ENCODE measurements at regions not wholly inside any gene's neighbourhood (a gene's known extent, or its start where the extent isn't known, plus 50 kb on each side); places are given as distances from the start of the nearest gene placed in this dataset.

DNA sequence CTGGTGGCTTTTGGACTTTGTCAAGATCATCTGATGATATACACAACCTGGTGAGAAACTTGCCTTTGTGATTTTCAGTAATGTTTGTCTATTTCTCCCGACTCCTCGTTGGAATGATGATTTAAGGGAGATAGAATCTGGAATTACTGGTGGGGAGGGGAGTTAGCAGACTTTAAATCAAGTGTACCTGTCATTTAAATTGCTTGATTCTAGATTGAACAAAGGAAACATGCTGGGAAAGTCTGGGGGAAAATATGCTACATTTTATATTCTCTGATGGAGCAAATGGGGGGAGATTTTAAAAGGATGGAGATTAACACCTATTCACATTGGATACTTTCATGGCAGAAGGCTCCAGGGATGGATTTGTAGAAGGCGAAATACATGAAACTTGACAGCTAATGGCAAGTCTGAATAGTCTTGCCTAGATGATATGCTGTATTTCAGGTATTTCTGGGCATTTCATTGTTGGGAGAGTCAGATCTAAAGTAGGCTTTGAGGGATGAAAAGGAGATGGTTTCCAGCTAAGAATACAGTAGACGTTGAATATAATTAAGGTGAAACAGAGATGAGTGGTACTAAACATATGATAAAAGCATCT, 189.1 kb upstream of the PDZRN3 start:
- Histone ChIP-seq H3K36me3 (ENCODE audit: insufficient read depth in 1 of 2, low read depth in 1 of 2) (no peaks in the 10 kb centered on the region), H3K27me3 (ENCODE audit: insufficient read depth in 3 of 3, low read length in 2 of 3) (no peaks in the 10 kb centered on the region), H3K4me3 (no peak overlapping the region), H3K27ac (no peak overlapping the region), H3K9me3 (no peaks in the 10 kb centered on the region), H3K4me1 (no peaks in the 10 kb centered on the region)
- no peak for ATAC-seq
- intact Hi-C loops (cut with DNase I), result no loop called here
- 76 to 83% (median 81%) methylated on average over 4 of the region's 4 CpGs for whole genome bisulfite sequencing, 3 donors
- TF ChIP-seq, protein P1, sequence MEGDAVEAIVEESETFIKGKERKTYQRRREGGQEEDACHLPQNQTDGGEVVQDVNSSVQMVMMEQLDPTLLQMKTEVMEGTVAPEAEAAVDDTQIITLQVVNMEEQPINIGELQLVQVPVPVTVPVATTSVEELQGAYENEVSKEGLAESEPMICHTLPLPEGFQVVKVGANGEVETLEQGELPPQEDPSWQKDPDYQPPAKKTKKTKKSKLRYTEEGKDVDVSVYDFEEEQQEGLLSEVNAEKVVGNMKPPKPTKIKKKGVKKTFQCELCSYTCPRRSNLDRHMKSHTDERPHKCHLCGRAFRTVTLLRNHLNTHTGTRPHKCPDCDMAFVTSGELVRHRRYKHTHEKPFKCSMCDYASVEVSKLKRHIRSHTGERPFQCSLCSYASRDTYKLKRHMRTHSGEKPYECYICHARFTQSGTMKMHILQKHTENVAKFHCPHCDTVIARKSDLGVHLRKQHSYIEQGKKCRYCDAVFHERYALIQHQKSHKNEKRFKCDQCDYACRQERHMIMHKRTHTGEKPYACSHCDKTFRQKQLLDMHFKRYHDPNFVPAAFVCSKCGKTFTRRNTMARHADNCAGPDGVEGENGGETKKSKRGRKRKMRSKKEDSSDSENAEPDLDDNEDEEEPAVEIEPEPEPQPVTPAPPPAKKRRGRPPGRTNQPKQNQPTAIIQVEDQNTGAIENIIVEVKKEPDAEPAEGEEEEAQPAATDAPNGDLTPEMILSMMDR (IDR thresholded peaks at IDR 0.05), result no peak
- no peak for DNase-seq

DNA sequence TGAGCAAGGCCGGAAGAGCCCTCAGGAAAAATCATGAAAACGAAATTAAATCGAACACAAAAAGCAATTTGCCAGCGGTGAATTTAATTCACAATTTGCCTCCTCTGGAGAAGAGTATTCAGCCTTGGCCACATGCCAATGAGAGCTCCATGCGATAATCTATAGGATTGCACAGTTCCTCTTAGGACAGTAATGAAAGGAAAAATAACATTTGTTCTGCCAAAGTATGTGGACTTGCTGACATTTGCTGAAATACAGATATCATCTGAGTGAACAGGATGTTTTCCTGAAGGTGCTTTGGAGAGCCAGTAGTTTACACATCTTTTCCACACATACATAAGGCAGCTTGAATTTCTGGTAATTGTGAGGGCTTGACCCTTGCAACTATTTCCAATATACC, 188.6 kb upstream of the PDZRN3 start:
- Histone ChIP-seq H3K9me3 (no peaks in the 10 kb centered on the region), H3K27me3 (ENCODE audit: insufficient read depth in 3 of 3, low read length in 2 of 3) (no peaks in the 10 kb centered on the region), H3K27ac (no peak overlapping the region), H3K4me1 (no peaks in the 10 kb centered on the region), H3K4me3 (no peak overlapping the region), H3K36me3 (ENCODE audit: insufficient read depth in 1 of 2, low read depth in 1 of 2) (no peaks in the 10 kb centered on the region)
- ATAC-seq, result no peak
- TF ChIP-seq, protein P1 (IDR thresholded peaks at IDR 0.05), result no peak
- intact Hi-C loops (cut with DNase I), result no loop called here
- DNase-seq, result no peak
- WGBS, 3 donors, result 34 to 53% (median 36%) methylated on average over 5 of the region's 5 CpGs

DNA sequence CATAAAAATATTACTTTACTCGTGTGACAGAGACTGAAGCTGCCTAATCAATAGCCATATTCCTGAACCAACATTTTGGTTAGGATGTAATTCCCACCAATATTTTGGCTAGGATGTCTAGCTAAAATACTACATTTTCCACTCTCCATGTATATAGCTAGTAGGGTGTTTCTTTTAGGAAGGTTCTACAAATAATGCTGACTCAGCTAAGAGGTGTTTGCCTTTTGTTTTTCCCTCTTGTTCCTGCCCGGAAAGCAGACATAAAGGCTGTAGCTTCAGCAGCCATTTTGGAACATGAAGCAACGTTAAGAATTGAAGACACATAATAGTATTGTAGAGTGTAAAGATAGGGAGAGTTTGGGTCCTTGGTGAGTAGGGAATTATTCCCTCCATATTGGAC, 187.3 kb upstream of the PDZRN3 start:
- no peaks in the 10 kb centered on the region for H3K4me1 ChIP-seq
- WGBS, 3 donors, result 78 to 93% (median 90%) methylated on average over 3 of the region's 3 CpGs
- H3K27ac ChIP-seq, result no peak overlapping the region
- H3K27me3 ChIP-seq (ENCODE audit: insufficient read depth in 3 of 3, low read length in 2 of 3), result no peaks in the 10 kb centered on the region
- H3K4me3 ChIP-seq, result no peak overlapping the region
- H3K9me3 ChIP-seq, result no peaks in the 10 kb centered on the region
- ATAC-seq (no peak), DNase-seq (no peak)
- H3K36me3 ChIP-seq (ENCODE audit: insufficient read depth in 1 of 2, low read depth in 1 of 2), result no peaks in the 10 kb centered on the region
- intact Hi-C loops (cut with DNase I), result no loop called here
- TF ChIP-seq, protein P1 (IDR thresholded peaks at IDR 0.05), result no peak

DNA sequence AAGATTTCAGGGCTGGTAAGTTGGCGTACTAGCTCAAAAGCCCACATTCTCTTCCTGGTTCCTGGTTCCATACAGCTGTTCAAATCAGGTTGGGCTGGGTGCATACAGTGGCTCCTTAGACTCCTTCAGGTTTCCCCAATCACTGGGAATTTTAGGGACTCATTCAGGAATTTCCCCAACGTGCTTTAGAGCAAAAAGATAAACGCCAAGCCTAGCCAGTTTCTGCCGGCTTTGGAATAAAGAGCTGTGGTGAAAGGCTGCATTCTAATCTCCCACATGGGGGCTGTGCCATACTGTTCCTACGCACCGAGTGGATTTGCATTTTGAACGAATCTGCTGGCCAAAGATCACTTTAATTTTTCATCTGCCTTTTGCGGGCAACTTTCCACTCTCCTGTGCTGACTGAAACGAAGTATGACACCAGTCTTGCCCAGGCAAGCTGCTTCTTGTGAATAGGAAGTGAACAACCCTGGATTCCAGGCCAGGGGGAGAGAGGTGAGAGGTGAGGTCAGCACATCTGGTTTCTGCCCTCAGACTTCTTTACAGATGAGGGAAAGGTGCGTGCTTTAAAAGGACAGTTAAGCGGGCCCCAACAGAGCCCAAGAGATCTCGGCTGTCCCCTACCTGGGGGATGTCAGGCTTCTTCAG, 184.2 kb upstream of the PDZRN3 start:
- DNase-seq (no peak), ATAC-seq (no peak)
- Histone ChIP-seq H3K4me1 (peaks cover 9% of the 10 kb centered on the region), H3K4me3 (no peak overlapping the region), H3K27me3 (ENCODE audit: insufficient read depth in 3 of 3, low read length in 2 of 3) (no peaks in the 10 kb centered on the region), H3K27ac (no peak overlapping the region), H3K9me3 (no peaks in the 10 kb centered on the region), H3K36me3 (ENCODE audit: insufficient read depth in 1 of 2, low read depth in 1 of 2) (no peaks in the 10 kb centered on the region)
- 73 to 79% (median 73%) methylated on average over 12 of the region's 12 CpGs for WGBS, 3 donors
- TF ChIP-seq, protein P1 (IDR thresholded peaks at IDR 0.05), result no peak
- intact Hi-C loops (cut with DNase I), result no loop called here

DNA sequence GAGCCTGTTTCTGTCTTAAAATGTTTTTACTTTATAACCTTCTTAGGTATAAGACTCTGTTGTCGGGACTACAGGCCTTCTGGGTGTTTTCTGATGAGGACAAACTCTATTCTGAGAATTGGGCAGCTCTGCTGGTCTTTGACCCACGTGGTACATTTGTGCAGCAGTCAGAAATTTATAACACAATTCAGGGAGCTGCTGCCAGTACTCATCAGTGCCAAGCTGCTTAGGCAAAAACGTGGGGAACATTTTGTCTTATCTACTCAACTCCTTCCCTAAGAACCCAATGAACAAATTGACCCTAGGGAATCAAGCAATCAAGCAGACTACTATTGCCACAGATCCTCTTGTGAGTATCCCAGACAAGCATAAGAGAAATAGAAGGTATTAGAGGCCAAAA, 180.7 kb upstream of the PDZRN3 start:
- DNase-seq, result peak; percentile 54 to 83
- intact Hi-C loops (cut with DNase I), result no loop called here
- WGBS, 3 donors, result 8 to 18% (median 10%) methylated on average over 3 of the region's 3 CpGs

More for the DNA sequence above, 180.7 kb upstream of the PDZRN3 start:
- Histone ChIP-seq H3K4me1 (peaks cover 9% of the 10 kb centered on the region), H3K36me3 (ENCODE audit: insufficient read depth in 1 of 2, low read depth in 1 of 2) (no peaks in the 10 kb centered on the region), H3K9me3 (no peaks in the 10 kb centered on the region), H3K27me3 (ENCODE audit: insufficient read depth in 3 of 3, low read length in 2 of 3) (no peaks in the 10 kb centered on the region), H3K4me3 (no peak overlapping the region), H3K27ac (peak overlapping the region; percentile 60)
- ATAC-seq, result peak; percentile 89 to 97 (median 96)
- TF ChIP-seq, protein P1 (IDR thresholded peaks at IDR 0.05), result no peak

Measured in psoas muscle (tissue), 7 donors.